GM20431 (cell line): ENCODE measurements at regions not wholly inside any gene's neighbourhood (a gene's known extent, or its start where the extent isn't known, plus 50 kb on each side); places are given as distances from the start of the nearest gene placed in this dataset.

Source experiments
- in situ Hi-C: fragments of 300-500 bp; cut with MseI, MboI; formaldehyde crosslinking; loops from one replicate; pipeline ENCODE4 v1.15.0; 2020; ENCODE audit warnings: low sequenced_read_pairs; ENCODE audit not compliant: unreplicated experiment

DNA sequence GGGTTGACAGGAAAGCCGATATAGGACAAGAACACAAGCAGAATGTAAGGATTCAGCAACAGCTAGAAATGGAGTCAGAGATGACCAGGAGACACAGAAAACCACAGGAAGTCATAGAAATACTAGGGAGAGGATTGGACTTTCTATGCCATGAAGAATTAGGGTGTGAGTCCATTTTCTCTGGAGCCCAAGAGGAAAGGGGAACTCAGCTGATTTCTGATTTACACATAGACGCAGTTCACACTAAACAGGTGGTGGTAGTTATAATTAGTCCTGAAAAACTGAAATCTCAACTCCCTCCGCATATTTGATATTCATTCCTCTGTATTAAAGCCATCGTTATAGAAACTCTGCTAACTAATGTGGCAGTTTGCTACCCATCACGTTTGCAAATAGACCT, 292.7 kb upstream of the STT3B start:
- in situ Hi-C loops: no loop called here

DNA sequence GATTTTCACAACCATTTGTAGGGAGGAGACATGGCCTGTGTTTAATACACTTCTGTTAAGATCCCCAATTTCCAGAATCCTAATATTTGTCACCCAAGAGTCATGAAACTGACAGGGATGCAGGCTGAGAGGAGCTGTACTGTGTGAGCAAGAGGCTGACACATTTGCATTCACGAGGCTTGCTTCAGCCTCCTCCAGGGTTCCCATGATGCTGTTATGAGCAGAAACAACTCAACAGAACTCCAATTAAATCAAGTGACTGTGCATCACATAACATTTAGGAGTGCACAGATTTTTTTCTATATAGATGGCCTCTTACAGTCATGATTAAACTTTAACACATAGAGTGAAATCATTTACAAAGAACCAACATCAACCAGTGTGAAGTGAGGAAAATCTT, 292.3 kb upstream of the STT3B start:
- in situ Hi-C loops: no loop called here

DNA sequence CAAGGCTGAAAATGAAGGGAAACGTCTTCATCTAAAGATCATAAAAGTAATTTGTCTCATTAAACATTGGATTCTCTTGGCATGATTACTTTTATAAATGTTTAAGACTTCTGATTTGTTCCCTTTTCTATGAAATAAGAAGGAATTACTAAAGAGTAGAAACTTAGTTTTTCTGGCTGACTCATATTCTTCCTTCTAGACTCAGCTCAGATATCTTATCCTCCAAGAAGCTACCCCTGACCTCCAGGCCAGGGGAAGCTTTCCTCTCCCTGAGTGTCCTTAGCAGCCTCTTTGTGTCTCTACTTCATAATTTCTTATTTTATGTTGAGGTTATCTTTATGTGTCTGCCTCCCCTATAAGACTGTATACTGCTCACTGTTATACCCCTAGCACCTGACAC, 291.9 kb upstream of the STT3B start:
- in situ Hi-C loops: no loop called here

DNA sequence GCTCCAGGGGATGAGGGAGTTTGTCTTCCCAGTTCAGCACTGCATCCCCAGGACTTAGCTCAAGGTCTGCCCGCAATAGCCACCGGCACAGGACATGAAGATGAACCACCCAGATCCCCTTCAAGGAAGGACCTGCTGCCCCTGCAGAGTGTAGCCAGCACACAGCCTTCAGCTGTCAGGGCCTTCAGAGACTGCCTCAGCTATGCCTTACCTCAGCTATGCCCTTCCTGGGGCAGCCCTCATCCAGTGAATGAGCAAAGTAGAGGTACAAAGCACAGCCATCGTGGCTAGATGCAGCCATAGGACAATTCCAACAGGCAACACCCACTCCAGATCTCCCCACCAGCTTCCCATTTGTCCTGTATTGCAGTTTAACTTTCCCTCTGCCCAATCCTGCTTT, 291.2 kb upstream of the STT3B start:
- in situ Hi-C loops: no loop called here

DNA sequence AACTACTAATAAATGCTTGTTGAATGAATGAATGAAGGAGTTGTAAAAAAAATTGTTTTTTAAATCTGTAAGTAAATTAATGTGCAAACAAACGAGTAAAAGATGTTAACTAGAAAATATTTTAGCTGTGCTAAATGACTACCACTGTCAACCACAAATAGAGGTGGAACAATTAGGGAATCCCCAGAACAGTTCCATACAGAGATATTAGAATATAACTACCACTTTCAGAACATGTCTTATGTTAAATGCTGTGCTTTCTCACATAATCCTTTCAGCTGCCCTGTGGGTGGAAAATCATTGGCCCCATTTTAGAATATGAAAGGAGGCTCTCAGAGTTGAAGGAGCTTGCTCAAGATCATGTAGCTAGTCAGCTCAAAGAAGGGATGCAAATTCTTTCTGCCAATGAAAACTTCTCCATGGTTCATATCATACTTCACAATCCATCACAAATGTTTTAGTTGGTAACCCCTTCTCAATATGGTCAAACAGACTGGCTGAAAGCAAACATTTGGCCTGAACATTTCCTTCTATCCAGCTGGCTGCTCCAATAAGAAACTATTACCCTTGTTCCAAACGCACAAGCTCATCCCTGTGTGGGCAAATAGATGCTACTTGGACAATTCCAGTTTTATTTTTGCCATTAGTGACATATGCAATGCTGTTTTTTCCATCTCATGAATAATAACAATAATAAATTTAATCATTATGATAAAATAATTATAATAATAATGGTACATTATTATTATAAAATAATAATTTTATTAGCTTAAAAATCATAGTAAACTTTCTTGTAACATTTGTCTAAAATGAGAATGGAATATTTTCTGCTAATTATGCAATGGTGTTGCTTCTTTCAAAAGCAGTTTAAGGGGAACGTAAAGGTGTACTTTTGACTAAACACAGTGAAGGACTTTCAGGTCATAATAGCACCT, 290.4 kb upstream of the STT3B start:
- in situ Hi-C loops: no loop called here

DNA sequence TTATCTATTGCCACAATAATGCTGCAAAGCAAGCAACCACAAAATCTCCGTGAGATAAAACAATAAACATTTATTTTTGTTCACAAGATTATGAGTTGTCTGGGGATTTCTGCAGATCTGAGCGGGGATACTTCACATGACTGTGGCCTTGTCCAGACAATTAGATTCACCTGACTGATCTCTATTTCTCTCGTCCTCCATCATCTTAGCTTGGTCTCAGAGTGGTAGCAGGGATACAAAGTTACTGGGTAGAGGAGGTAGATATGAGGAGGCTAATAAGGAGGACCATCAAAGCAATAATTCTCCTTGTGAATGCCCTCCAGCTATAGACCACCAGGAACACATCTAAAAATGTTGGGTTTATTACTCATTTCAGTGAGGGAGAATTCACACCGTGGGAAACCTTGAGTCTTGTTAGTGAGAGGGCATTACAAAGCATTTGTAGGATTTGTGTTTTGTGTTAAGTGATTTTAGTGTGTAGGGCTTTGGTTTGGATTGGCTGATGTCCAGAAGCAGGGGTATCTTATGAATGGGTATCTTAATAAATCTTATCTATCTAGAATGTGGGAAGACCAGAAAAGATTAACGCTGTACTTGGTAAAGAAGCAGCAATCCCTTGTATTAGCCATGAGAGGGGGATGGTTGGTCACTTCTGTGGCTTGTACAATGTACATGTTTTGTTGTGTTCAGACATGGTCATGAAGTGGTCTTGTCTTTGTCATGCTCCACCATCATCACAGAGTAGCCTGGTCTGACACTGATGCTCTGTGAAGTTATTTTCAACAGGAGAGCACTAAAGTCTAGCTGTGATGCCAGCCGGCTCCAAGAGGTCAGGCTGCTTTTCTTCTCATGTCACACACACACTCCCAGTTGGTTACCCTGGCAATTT, 287.6 kb upstream of the STT3B start:
- in situ Hi-C loops: no loop called here

DNA sequence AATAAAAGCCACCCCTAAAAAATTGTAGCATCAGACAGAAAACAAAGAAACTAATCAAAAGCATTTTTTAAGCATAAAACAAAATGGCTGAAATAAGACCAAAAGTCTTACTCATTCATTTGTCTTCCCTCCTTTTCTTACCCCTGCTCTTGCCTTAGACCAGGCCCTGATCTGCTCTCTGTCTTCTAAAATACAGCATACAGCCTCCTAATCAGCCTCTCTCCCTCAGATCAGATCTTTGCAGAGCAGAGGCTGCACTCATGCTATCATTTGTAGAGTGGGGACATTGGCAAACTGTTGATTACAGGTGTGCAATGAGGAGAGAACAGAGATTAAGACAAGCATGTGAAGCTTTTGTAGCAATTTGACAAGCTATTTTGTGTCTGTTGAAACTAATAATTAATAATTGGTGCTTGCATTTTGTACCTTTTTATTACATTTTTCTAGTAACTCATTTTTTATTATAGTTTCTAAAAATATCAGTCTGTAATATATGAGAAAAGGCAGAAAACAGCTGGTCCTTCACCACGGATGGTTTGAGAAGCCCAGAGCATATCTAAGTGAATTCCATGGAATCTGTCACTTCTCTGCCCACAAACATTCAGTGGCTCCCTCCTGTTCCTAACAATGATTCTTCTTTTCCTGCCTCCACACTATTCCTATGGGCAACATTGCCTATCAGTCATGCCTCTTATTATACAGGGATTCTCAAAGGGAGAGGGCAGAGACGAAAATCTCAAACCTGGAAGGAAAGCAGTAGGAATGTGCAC, 286.2 kb upstream of the STT3B start:
- in situ Hi-C loops: no loop called here

DNA sequence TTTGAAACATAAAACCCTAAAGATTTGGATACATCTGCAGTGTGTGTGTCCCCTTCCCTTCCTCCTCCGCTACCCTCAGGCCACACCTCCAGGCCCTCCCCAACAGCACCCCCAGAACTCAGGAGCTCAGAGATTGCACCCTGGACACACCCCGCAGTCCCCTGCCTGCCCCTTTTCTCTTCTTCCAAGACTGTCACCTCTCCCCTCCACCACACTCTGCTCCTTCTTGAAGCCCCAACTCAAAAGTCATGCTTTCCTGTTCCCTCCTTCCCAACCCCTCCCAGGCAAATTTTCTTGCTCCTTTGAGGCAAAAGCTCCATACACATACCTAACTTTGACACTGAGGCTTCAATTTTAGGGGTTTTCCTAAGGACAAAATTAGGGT, 285.7 kb upstream of the STT3B start:
- in situ Hi-C loops: no loop called here

DNA sequence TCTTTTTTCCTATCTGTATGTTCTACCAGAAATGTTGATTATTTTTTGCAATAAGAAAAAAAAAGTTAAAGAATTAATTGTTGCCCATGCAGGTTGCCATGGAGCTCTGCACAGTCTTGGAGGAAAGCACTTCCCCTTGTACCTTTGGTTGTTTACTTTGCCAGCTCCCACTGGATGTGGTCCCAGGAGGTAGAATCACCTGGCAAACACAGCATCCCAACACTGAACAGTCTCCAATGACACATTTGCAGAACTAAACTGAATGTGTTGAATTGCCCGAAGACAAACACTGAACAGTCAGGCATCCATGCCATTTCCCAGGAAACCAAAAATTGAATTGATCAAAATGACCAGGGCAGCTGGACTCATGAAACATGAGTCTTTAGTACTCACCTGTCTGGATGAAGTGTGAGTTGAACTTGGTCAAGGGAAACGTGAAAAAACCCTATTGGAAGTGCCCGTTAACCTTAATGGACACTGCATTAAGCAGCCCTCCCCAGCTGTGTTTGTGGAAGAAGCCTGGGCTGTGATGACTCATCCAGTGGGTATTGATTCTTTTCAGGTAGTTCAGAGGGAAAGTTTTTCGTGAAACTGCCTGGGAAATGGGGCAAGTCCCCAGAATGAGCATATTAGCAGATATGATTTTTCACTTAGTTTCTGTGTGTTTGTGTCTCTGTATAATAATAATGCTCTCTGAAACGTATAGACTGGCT, 284.7 kb upstream of the STT3B start:
- in situ Hi-C loops: no loop called here

DNA sequence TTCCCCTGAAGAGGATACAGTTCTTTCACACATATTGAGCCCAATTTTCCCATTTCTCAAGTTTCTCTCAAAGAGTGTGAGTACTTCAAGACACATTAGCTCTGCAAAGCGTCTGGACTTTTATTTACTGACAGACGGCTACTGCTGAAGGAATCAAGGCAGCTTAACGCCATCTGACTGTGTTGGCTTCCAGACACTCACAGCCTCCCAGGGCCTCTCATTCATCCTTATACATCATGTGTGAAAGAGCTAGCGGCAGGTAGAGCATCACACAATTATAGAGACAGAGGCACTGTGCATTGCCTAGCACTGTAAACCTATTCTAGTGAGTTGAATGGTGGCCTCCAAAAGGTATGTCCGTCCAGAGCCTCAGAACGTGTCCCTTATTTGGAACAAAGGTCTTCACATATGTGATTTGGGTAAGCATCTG, 284.1 kb upstream of the STT3B start:
- in situ Hi-C loops: no loop called here

DNA sequence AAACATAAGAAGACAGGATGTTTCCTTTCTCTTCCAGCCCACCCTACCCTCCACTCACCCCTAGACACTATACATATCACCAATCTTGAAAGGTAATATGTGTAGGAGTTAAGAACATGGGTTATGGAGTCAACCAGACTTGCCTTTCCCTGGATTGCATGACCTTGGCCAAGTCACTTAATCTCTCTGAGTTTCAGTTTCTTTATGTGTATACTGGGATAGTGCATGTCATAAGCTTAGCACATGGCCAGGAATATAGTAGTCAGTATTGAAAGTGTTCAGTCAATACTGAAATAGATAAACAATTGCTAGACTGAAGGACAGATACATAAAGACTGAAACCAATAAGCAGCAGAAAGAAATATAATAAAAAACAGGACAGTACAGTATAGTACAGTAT, 283.2 kb upstream of the STT3B start:
- in situ Hi-C loops: no loop called here

DNA sequence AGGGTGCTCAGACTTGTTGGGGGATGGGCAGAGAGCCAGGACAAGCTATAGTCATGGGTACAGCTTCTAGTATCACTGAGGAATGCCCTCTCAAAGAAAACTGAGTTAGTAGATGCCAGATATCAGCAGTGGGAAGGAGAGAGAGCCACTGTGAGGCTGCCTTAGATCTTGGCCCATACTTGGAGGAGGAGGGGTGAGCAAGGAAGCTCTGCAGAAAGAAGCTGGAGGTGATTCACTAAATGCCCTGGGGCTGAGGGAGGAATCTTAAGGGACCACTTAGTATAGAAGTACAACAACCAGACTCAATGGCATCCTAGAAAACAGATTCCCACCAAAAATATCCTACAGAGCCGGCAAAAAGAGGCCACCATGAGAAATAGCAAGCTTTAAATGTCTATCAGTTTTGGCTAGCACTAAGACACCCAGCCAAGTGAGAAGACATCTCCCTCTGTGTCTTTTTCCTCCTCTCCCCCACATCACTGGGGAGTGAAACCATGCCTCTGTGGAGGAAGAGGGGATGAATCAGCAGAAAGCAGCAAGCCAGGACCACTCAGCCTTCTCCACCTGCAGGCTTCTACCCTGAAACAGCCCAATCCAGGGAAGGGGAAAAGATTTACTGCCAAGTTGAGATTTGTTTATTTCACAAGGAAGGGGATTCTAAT, 282.5 kb upstream of the STT3B start:
- in situ Hi-C loops: no loop called here

DNA sequence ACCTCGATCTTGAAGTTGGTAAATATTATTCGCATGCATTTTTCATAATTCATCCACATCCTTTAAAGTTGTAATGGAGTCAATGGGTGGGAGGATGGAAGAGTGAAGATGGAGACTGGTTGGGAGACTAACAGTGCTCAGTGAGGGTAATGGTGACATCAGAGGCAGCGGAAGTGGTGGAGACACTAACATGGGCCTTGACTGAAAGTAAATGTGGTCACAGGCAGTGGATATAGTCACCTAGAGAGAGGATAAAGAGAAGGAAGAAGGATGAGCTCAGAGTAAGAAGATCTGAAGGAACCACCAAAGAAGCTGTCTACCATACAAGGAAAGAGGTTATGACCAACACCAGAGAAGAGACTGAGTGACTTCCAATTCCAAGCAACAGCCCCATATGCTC, 281.6 kb upstream of the STT3B start:
- in situ Hi-C loops: no loop called here

DNA sequence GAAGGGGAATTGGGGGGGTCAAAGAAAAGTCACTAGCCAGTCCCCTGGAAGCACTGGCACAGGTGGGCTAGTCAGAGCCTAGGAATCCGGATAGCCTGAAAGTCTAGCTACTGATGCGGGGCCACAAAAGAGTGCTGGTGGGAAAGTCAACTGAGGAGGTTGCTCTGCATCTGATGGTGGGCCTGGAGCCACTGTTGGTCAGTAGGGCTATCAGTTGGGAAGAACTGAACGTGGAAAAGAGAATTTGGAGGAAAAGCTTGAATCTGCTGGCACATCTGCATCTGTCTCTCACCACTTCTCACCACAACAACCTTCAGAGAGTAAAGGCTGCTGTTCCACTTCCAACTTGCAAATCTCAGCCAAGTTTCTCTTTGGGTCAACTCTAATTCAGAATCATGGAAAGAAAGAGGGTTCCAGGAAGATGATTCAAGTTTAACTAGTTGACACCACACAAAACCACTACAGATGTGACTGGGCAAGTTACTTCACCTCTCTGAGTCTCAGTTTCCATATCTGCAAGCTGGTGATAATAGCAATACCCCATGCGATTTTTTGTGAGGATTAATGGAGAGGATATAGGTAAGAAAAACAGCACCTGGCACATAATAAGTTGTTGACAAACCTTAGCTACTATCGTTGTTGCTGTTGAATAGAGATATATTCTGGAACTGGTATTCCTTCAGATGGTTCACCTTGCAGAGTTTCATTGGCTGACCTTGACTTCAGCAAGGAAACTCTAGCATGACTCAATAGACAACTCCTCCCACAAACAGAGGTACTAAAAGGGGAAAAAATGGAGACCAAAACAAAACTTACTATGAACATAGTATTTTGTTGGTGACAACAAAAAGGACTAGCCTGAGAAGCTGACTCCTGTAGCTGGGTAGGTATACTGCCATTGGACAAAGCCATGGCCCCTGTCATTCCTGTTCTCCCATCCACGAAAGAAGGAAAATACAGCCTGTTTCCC, 280.2 kb upstream of the STT3B start:
- in situ Hi-C loops: no loop called here

DNA sequence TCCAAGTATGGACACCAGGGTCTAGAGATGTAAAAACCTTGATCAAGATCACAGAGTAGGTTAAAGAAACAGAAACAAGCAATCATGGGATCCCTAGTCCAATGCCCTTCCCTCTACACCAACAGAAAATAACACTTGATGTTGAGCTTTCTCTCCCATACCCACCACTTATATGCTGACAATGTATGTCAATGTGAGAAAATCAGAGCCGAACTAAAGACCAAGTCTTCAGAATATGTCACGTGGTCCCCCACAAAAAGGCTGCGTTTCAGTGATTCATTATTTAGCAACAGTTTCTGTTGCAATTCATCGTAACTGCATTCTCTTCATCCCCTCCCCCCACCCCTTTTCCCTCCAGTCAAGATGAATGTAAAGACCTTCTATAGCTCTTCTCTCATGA, 278.9 kb upstream of the STT3B start:
- in situ Hi-C loops: no loop called here

DNA sequence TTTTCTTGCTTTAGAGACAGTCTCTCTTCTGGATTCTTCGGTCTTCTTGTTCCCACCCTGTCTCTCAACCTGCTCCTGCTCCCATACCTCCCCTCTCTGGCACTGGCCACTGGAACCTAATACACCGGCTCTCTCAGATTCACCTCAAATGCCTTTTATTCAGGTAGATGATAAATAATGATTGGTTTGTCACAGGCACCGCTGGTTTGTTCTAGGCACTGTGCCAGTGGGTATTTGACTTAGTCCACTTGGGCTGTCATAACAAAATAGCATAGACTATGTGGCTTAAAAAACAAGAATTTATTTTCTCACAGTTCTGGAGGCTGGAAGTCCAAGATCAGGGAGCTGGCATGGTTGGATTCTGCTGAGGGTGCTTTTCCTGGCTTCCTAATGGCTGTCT, 278.2 kb upstream of the STT3B start:
- in situ Hi-C loops: no loop called here

DNA sequence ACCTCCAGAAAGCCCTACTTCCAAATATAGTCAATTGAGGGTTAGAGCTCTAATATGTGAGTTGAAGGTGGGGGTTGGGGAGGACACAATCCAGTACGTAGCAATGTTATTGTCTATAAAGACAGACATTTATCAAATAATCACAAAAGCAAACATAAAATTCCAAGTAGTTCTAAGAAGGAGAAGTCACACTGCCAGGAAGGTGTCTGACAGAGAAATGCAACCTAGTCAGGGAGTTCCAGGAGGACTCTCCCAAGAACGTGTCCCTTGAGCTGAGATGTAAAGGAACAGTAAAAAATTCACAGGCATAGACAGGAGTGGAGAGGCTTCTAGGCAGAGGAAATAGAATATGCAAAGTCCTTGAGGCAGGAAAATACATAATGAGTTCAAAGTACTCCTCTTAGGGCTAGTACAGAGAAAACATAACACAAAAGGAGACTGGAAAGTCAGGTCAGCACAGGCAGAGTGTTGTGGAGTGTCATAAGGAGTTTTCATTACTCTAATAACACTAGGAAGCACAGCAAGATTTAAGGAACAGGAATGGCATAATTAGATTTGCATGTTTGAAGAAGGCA, 277.6 kb upstream of the STT3B start:
- in situ Hi-C loops: no loop called here

DNA sequence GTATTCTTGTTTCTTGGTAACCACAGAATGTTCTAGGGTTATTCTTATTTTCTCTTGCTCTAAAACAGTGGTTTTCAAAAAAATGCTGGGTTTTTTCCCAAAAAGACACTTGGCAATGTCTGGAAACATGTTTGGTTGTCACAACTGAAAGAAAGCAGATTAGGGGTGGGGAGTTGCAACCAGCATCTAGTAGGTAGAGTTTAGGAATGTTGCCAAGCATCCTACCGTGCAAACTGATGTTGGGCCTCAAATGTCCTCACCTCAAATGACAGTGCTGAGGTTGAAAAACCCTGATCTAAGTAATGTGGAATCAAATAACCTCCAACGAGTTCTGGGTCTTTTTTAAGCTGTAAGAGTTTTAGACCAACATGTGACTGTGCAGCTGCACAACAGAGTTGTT, 270.5 kb upstream of the STT3B start:
- in situ Hi-C loops: no loop called here
